ENCODE measurements at regions not wholly inside any gene's neighbourhood (a gene's known extent, or its start where the extent isn't known, plus 50 kb on each side); places are given as distances from the start of the nearest gene placed in this dataset.

DNA sequence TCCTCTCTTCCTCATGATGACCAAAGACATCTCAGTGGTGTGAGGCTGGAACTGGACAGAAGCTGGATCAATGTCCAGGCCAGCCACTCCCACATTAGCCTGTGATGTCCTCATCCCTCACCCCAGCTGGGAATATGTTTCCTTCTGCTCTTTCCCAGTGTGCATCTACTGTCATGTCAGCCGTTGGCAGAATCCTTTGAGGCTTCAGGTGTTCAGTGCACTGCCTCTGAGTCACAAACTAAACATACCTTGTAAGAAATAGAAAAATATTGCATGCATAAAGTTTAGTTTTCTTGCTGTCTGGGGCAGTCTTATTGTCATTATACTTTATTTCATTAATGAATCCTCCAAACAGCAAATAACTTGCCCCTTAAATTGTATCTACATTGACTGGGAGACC lies 161.6 kb upstream of the RASGRP1 start:
- Histone ChIP-seq H3K79me2 (ENCODE audit: low read length) (no peaks in the 10 kb centered on the region), H3K27ac (ENCODE audit: low read length) (no peak overlapping the region), H2AFZ (ENCODE audit: low read depth, low read length) (no peak overlapping the region), H3K9me3 (ENCODE audit: insufficient read depth, low read length) (no peaks in the 10 kb centered on the region), H3K27me3 (ENCODE audit: low read depth, low read length) (peaks cover 9% of the 10 kb centered on the region), H3K36me3 (replicated peaks; ENCODE audit: low read depth, low read length) (no peaks in the 10 kb centered on the region), H4K20me1 (ENCODE audit: insufficient read depth, low read length) (no peaks in the 10 kb centered on the region), H3K9ac (ENCODE audit: low read length) (no peak overlapping the region), H3K4me1 (ENCODE audit: low read length) (no peaks in the 10 kb centered on the region), H3K4me3 (ENCODE audit: low read length) (no peak overlapping the region), H3K4me2 (ENCODE audit: low read length) (no peak overlapping the region)
- TF ChIP-seq, protein P1, sequence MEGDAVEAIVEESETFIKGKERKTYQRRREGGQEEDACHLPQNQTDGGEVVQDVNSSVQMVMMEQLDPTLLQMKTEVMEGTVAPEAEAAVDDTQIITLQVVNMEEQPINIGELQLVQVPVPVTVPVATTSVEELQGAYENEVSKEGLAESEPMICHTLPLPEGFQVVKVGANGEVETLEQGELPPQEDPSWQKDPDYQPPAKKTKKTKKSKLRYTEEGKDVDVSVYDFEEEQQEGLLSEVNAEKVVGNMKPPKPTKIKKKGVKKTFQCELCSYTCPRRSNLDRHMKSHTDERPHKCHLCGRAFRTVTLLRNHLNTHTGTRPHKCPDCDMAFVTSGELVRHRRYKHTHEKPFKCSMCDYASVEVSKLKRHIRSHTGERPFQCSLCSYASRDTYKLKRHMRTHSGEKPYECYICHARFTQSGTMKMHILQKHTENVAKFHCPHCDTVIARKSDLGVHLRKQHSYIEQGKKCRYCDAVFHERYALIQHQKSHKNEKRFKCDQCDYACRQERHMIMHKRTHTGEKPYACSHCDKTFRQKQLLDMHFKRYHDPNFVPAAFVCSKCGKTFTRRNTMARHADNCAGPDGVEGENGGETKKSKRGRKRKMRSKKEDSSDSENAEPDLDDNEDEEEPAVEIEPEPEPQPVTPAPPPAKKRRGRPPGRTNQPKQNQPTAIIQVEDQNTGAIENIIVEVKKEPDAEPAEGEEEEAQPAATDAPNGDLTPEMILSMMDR (IDR thresholded peaks at IDR 0.05; ENCODE audit: low read depth, low read length) = no peak
- no peak for TF ChIP-seq EZH2phosphoT487 (IDR thresholded peaks at IDR 0.05; ENCODE audit: low read depth)

DNA sequence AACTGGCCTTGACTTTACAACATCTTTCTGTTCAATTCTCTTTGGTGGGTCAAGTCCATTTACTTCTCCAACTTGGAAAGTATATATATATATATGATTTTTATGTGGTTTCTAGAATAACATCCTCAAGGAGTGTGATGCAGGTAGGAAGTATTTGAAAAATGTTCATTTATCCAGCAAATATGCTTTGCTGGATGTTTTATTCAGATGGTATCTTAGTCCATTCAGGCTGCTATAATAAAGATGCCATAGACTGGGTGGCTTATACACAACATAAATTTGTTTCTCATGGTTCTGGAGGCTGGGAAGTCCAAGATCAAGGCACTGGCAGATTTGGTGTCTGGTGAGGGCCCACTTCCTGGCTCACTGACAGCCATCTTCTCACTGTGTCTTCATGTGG lies 168.7 kb upstream of the RASGRP1 start:
- TF ChIP-seq EZH2phosphoT487 (IDR thresholded peaks at IDR 0.05; ENCODE audit: low read depth) = no peak
- TF ChIP-seq, protein P1 (IDR thresholded peaks at IDR 0.05; ENCODE audit: low read depth, low read length) = no peak
- H3K27me3 ChIP-seq (ENCODE audit: low read depth, low read length) = peaks cover 14% of the 10 kb centered on the region

DNA sequence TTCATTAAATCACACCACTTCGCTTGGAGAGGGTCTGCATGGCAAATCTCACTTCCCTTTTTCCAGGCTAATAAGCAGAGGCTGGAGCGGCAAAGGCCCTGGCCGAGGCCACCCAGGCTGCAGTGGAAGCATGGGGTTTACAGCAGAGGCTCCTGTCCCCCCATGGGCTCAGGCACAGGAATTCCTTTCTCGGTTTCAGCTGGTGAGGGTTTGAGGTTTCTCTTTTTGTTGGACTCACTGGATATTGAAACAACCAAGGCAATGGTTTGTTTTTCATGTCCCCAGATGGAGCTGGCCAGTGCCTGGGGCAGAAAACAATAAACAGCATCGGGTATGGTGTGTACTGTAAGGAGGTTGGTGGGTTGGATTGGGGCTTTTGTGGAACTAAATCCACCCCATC lies 175.6 kb upstream of the RASGRP1 start:
- Histone ChIP-seq H3K9ac (ENCODE audit: low read length) (no peak overlapping the region), H3K9me3 (ENCODE audit: insufficient read depth, low read length) (no peaks in the 10 kb centered on the region), H2AFZ (ENCODE audit: low read depth, low read length) (no peak overlapping the region), H4K20me1 (ENCODE audit: insufficient read depth, low read length) (no peaks in the 10 kb centered on the region), H3K79me2 (ENCODE audit: low read length) (no peaks in the 10 kb centered on the region), H3K4me2 (ENCODE audit: low read length) (no peak overlapping the region), H3K27me3 (ENCODE audit: low read depth, low read length) (peaks cover 9% of the 10 kb centered on the region), H3K36me3 (replicated peaks; ENCODE audit: low read depth, low read length) (no peaks in the 10 kb centered on the region), H3K27ac (ENCODE audit: low read length) (no peak overlapping the region), H3K4me3 (ENCODE audit: low read length) (no peak overlapping the region), H3K4me1 (ENCODE audit: low read length) (no peaks in the 10 kb centered on the region)
- no peak for TF ChIP-seq EZH2phosphoT487 (IDR thresholded peaks at IDR 0.05; ENCODE audit: low read depth)
- TF ChIP-seq, protein P1 (IDR thresholded peaks at IDR 0.05; ENCODE audit: low read depth, low read length) = no peak

More for the DNA sequence above, 168.7 kb upstream of the RASGRP1 start:
- no peak overlapping the region for H3K4me3 ChIP-seq (ENCODE audit: low read length)
- no peak overlapping the region for H2AFZ ChIP-seq (ENCODE audit: low read depth, low read length)
- H3K79me2 ChIP-seq (ENCODE audit: low read length) = no peaks in the 10 kb centered on the region
- no peak overlapping the region for H3K27ac ChIP-seq (ENCODE audit: low read length)
- no peaks in the 10 kb centered on the region for H4K20me1 ChIP-seq (ENCODE audit: insufficient read depth, low read length)
- no peaks in the 10 kb centered on the region for H3K4me1 ChIP-seq (ENCODE audit: low read length)
- no peak overlapping the region for H3K4me2 ChIP-seq (ENCODE audit: low read length)
- H3K9me3 ChIP-seq (ENCODE audit: insufficient read depth, low read length) = no peaks in the 10 kb centered on the region
- H3K36me3 ChIP-seq (replicated peaks; ENCODE audit: low read depth, low read length) = no peaks in the 10 kb centered on the region
- no peak overlapping the region for H3K9ac ChIP-seq (ENCODE audit: low read length)

DNA sequence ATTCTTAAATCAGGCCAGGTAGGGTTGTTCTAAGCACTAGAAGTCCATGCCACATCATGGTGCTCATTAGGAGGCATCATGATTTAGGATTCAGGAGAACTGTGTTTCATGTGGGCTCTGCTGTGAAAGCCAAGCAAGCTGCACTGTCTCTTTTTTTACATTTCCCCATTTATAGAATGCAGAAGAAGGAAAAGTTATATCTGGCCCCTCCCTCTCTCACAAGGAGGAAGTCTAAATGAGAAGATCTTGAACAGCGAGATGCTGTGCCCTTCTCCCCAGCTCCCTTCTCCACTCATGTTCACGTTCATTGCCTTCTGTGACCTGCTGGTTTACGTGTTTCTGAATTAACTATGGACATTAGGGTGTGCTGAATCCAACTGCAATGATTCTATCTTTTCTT lies 178.5 kb upstream of the RASGRP1 start:
- no peak overlapping the region; the same call in 1 of the 2 replicates for H3K4me2 ChIP-seq (ENCODE audit: low read length)
- no peaks in the 10 kb centered on the region for H3K36me3 ChIP-seq (replicated peaks; ENCODE audit: low read depth, low read length)
- no peak overlapping the region for H3K27ac ChIP-seq (ENCODE audit: low read length)
- H3K4me1 ChIP-seq (ENCODE audit: low read length) = no peaks in the 10 kb centered on the region
- H4K20me1 ChIP-seq (ENCODE audit: insufficient read depth, low read length) = no peaks in the 10 kb centered on the region
- no peak overlapping the region for H3K4me3 ChIP-seq (ENCODE audit: low read length)
- H3K79me2 ChIP-seq (ENCODE audit: low read length) = no peaks in the 10 kb centered on the region
- H2AFZ ChIP-seq (ENCODE audit: low read depth, low read length) = peak overlapping the region; percentile 57; the same call in 1 of the 2 replicates
- peaks cover 3% of the 10 kb centered on the region for H3K27me3 ChIP-seq (ENCODE audit: low read depth, low read length)
- H3K9me3 ChIP-seq (ENCODE audit: insufficient read depth, low read length) = no peaks in the 10 kb centered on the region
- TF ChIP-seq, protein P1 (IDR thresholded peaks at IDR 0.05; ENCODE audit: low read depth, low read length) = no peak
- H3K9ac ChIP-seq (ENCODE audit: low read length) = no peak overlapping the region

All from OCI-LY3 (cell line).